Adipose tissue (tissue), 3 donors: ENCODE measurements at regions not wholly inside any gene's neighbourhood (a gene's known extent, or its start where the extent isn't known, plus 50 kb on each side); places are given as distances from the start of the nearest gene placed in this dataset.
"Not testable (repeated sequence)": the region's sequence is repeated elsewhere in the genome, so short reads cannot be mapped to it uniquely, and the experiment has no call there.

Experiments
- H3K27ac ChIP-seq: one replicate; pipeline ENCODE4 v1.5.1; 2013; ENCODE audit warnings: low read depth, low read length
- WGBS, 3 donors: extraction: QIAGEN DNeasy Blood & Tissue Kit; methylation state at CpG; one replicate each; pipeline ENCODE4 v1.1.7; 2013; 5-methylcytosine and 5-hydroxymethylcytosine counted together
- donor health status: healthy with polysubstance abuse.
- donor health status: Bipolar disorder and iron deficiency.
- donor health status: healthy.

- 80 to 86% (median 84%) methylated on average over 11 of the region's 11 CpGs for WGBS, 3 donors
- not testable (repeated sequence) for H3K27ac ChIP-seq
Observed at GRCh38 chr16:63760246-63760645, 1361.6 kb downstream of the CDH11 start.

GRCh38 chr16:63752347-63752746, 1369.5 kb downstream of the CDH11 start:
- no peak overlapping the region for H3K27ac ChIP-seq

- H3K27ac ChIP-seq = no peak overlapping the region
Observed at GRCh38 chr16:63749276-63749675, 1372.6 kb downstream of the CDH11 start.

GRCh38 chr16:63745456-63745855, 1376.4 kb downstream of the CDH11 start:
- 90 to 93% (median 92%) methylated on average over 4 of the region's 4 CpGs for WGBS, 3 donors
- no peak overlapping the region for H3K27ac ChIP-seq

- no peak overlapping the region for H3K27ac ChIP-seq
- 88 to 92% (median 91%) methylated on average over 13 of the region's 13 CpGs for WGBS, 3 donors
Observed at GRCh38 chr16:63744077-63744874, 1377.6 kb downstream of the CDH11 start.

- H3K27ac ChIP-seq = no peak overlapping the region
Observed at GRCh38 chr16:63742150-63742549, 1379.7 kb downstream of the CDH11 start.

GRCh38 chr16:63737633-63738032, 1384.2 kb downstream of the CDH11 start:
- no peak overlapping the region for H3K27ac ChIP-seq

- 63 to 77% (median 73%) methylated on average over 1 of the region's 1 CpG for WGBS, 3 donors
- no peak overlapping the region for H3K27ac ChIP-seq
Observed at GRCh38 chr16:63735456-63735855, 1386.4 kb downstream of the CDH11 start.

- 48 to 68% (median 51%) methylated on average over 1 of the region's 1 CpG for WGBS, 3 donors
- H3K27ac ChIP-seq = no peak overlapping the region
Observed at GRCh38 chr16:63720848-63721247, 1401.0 kb downstream of the CDH11 start.

GRCh38 chr16:63719926-63720325, 1401.9 kb downstream of the CDH11 start:
- WGBS, 3 donors = 79 to 86% (median 82%) methylated on average over 10 of the region's 10 CpGs

GRCh38 chr16:63717806-63718205, 1404.1 kb downstream of the CDH11 start:
- H3K27ac ChIP-seq = no peak overlapping the region

More at GRCh38 chr16:63719926-63720325, 1401.9 kb downstream of the CDH11 start:
- no peak overlapping the region for H3K27ac ChIP-seq

- WGBS, 3 donors = 69 to 85% (median 79%) methylated on average over 3 of the region's 3 CpGs
- H3K27ac ChIP-seq = no peak overlapping the region
Observed at GRCh38 chr16:63714876-63715275, 1407.0 kb downstream of the CDH11 start.

GRCh38 chr16:63712725-63713124, 1409.1 kb downstream of the CDH11 start:
- H3K27ac ChIP-seq = no peak overlapping the region
- 91 to 97% (median 92%) methylated on average over 1 of the region's 1 CpG for WGBS, 3 donors

- 72 to 90% (median 85%) methylated on average over 13 of the region's 13 CpGs for WGBS, 3 donors
- no peak overlapping the region for H3K27ac ChIP-seq
Observed at GRCh38 chr16:63703612-63704011, 1418.3 kb downstream of the CDH11 start.

- 24 to 60% (median 51%) methylated on average over 11 of the region's 11 CpGs for WGBS, 3 donors
- no peak overlapping the region for H3K27ac ChIP-seq
Observed at GRCh38 chr16:63702981-63703590, 1418.8 kb downstream of the CDH11 start.

- WGBS, 3 donors = 27 to 44% (median 39%) methylated on average over 1 of the region's 1 CpG
- no peak overlapping the region for H3K27ac ChIP-seq
Observed at GRCh38 chr16:63697736-63698135, 1424.1 kb downstream of the CDH11 start.

GRCh38 chr16:63695347-63695746, 1426.5 kb downstream of the CDH11 start:
- WGBS, 3 donors = 12 to 39% (median 33%) methylated on average over 1 of the region's 1 CpG
- H3K27ac ChIP-seq = no peak overlapping the region

GRCh38 chr16:63690961-63691360, 1430.9 kb downstream of the CDH11 start:
- WGBS, 3 donors = 46 to 73% (median 66%) methylated on average over 7 of the region's 7 CpGs
- H3K27ac ChIP-seq = no peak overlapping the region

- 71 to 78% (median 72%) methylated on average over 7 of the region's 7 CpGs for WGBS, 3 donors
- H3K27ac ChIP-seq = no peak overlapping the region
Observed at GRCh38 chr16:63690267-63690666, 1431.6 kb downstream of the CDH11 start.

- 82 to 85% (median 84%) methylated on average over 4 of the region's 4 CpGs for WGBS, 3 donors
- H3K27ac ChIP-seq = no peak overlapping the region
Observed at GRCh38 chr16:63689068-63689467, 1432.8 kb downstream of the CDH11 start.
